Activated effector memory CD4-positive, alpha-beta T cell treated with anti-CD3 and anti-CD28 coated beads, Interleukin-2, amount 50 U/mL, for 16 hours (primary cell): ENCODE measurements at regions not wholly inside any gene's neighbourhood (a gene's known extent, or its start where the extent isn't known, plus 50 kb on each side); places are given as distances from the start of the nearest gene placed in this dataset.
"Not testable (repeated sequence)": the region's sequence is repeated elsewhere in the genome, so short reads cannot be mapped to it uniquely, and the experiment has no call there.

ENCODE experiments used
- DNase-seq: peaks from one replicate; pipeline ENCODE4 v3.0.0-alpha.2; 2020

GRCh38 chr6:137970368-137970767 is 103.3 kb downstream of the TNFAIP3 start:
- no peak for DNase-seq

GRCh38 chr6:137973201-137973600 is 106.1 kb downstream of the TNFAIP3 start:
- DNase-seq = no peak

GRCh38 chr6:137975188-137975940 is 108.3 kb downstream of the TNFAIP3 start:
- no peak for DNase-seq

- DNase-seq = no peak
Observed at GRCh38 chr6:137976430-137976829, 109.4 kb downstream of the TNFAIP3 start.

GRCh38 chr6:137977206-137977605 is 110.1 kb downstream of the TNFAIP3 start:
- DNase-seq = no peak

GRCh38 chr6:137977814-137978213 is 110.8 kb downstream of the TNFAIP3 start:
- DNase-seq = no peak

- DNase-seq = no peak
Observed at GRCh38 chr6:137978252-137978896, 111.3 kb downstream of the TNFAIP3 start.

GRCh38 chr6:137979263-137979662 is 112.2 kb downstream of the TNFAIP3 start:
- DNase-seq = not testable (repeated sequence)

GRCh38 chr6:137980777-137981176 is 113.7 kb downstream of the TNFAIP3 start:
- DNase-seq = no peak

GRCh38 chr6:137981758-137982157 is 114.7 kb downstream of the TNFAIP3 start:
- DNase-seq = no peak

GRCh38 chr6:137982418-137983189 is 115.5 kb downstream of the TNFAIP3 start:
- DNase-seq = no peak

- no peak for DNase-seq
Observed at GRCh38 chr6:137983269-137983668, 116.2 kb downstream of the TNFAIP3 start.

- DNase-seq = no peak
Observed at GRCh38 chr6:137989664-137990063, 117.6 kb downstream of the PERP start.

- no peak for DNase-seq
Observed at GRCh38 chr6:137995371-137995770, 111.8 kb downstream of the PERP start.

- DNase-seq = no peak
Observed at GRCh38 chr6:137998461-137999019, 108.7 kb downstream of the PERP start.

GRCh38 chr6:137999815-138000214 is 107.4 kb downstream of the PERP start:
- no peak for DNase-seq

GRCh38 chr6:138000941-138001340 is 106.3 kb downstream of the PERP start:
- DNase-seq = no peak

- peak; percentile 85 for DNase-seq
Observed at GRCh38 chr6:138001750-138002349, 105.4 kb downstream of the PERP start.

GRCh38 chr6:138004430-138005287 is 102.6 kb downstream of the PERP start:
- DNase-seq = no peak

- DNase-seq = no peak
Observed at GRCh38 chr6:138005846-138006245, 101.4 kb downstream of the PERP start.

GRCh38 chr6:138007014-138007472 is 100.2 kb downstream of the PERP start:
- DNase-seq = peak; percentile 65

GRCh38 chr6:138008791-138009190 is 98.4 kb downstream of the PERP start:
- no peak for DNase-seq
